B cell (primary cell): ENCODE measurements at regions not wholly inside any gene's neighbourhood (a gene's known extent, or its start where the extent isn't known, plus 50 kb on each side); places are given as distances from the start of the nearest gene placed in this dataset.

Experiments
- ATAC-seq: fragments of 200-7000 bp; cut with Tn5 transposase; one replicate; pipeline ENCODE4 v1.10.0; 2021; ENCODE audit warnings: low read depth, mild to moderate bottlenecking, moderate number of reproducible peaks, moderate library complexity
- CTCF ChIA-PET: fragments of 350-600 bp; sonication (Branson Sonifier 250); formaldehyde crosslinking; loops from one replicate; lab custom pipeline; 2021; ENCODE audit warnings: antibody characterized with exemption, inconsistent platforms; lab: Charles Lee
- POLR2A ChIA-PET: fragments of 350-600 bp; sonication (Branson Sonifier 250); formaldehyde crosslinking; loops from one replicate; lab custom pipeline; 2021; ENCODE audit warnings: antibody characterized with exemption; lab: Charles Lee
- DNase-seq: peaks from one replicate; pipeline ENCODE4 v3.0.0; 2013
- H2AFZ ChIP-seq: 2 replicates; pipeline ENCODE4 v1.6.1; 2012; ENCODE audit warnings: mild to moderate bottlenecking, low read depth, low read length; ENCODE audit not compliant: insufficient read depth, poor library complexity, severe bottlenecking
- H3K27ac ChIP-seq, 2 donors: 1 replicate in 1 of 2; 2 replicates in 1 of 2; pipeline ENCODE4 v1.5.1; 2012 to 2013; ENCODE audit warnings: low read length in 2 of 2, mild to moderate bottlenecking in 2 of 2, moderate library complexity in 1 of 2
- H3K27me3 ChIP-seq, 4 experiments: fragments of 200-600 bp in 1 of 4; sonication (generic) in 1 of 4; replicated peaks in 1 of 4; 1 replicate in 2 of 4; 2 replicates in 2 of 4; pipeline versions ENCODE4 v1.6.1 to v1.7.0; 2013 to 2016; ENCODE audit warnings: low read length in 3 of 4, mild to moderate bottlenecking in 2 of 4, mixed read lengths in 1 of 4, moderate library complexity in 1 of 4; ENCODE audit not compliant: insufficient read depth in 4 of 4, control insufficient read depth in 3 of 4; ENCODE audit errors: control extremely low read depth in 1 of 4
- H3K36me3 ChIP-seq, 2 experiments: replicated peaks in 1 of 2; 1 replicate in 1 of 2; 2 replicates in 1 of 2; pipeline versions ENCODE4 v1.6.1 to v1.7.1; 2013; ENCODE audit warnings: low read length in 1 of 2; ENCODE audit not compliant: insufficient read depth in 2 of 2, control insufficient read depth in 1 of 2; ENCODE audit errors: control extremely low read depth in 1 of 2, extremely low read depth in 1 of 2
- H3K4me1 ChIP-seq, 2 donors: fragments of 200-600 bp in 1 of 2; sonication (generic) in 1 of 2; 1 replicate in 1 of 2; 2 replicates in 1 of 2; pipeline versions ENCODE4 v1.5.1 to v1.6.1; 2013 to 2017; ENCODE audit warnings: low read length in 2 of 2; ENCODE audit not compliant: control insufficient read depth in 2 of 2, insufficient read depth in 2 of 2
- H3K4me2 ChIP-seq: replicated peaks from 2 replicates; pipeline ENCODE3; 2012; ENCODE audit warnings: mild to moderate bottlenecking, low read depth, low read length; ENCODE audit not compliant: poor library complexity, severe bottlenecking
- H3K4me3 ChIP-seq, 5 experiments: fragments of 200-600 bp in 1 of 5; sonication (generic) in 1 of 5; 1 replicate in 3 of 5; 2 replicates in 2 of 5; pipeline versions ENCODE4 v1.5.1 to v1.7.0; 2011 to 2016; ENCODE audit warnings: low read length in 4 of 5, mild to moderate bottlenecking in 4 of 5, low read depth in 2 of 5, control low read depth in 1 of 5, moderate library complexity in 1 of 5; ENCODE audit not compliant: insufficient read depth in 1 of 5; ENCODE audit errors: control extremely low read depth in 1 of 5, extremely low read depth in 1 of 5
- H3K79me2 ChIP-seq: fragments of 200-600 bp; sonication (generic); one replicate; pipeline ENCODE4 v1.6.0; 2016; ENCODE audit warnings: low read length; ENCODE audit not compliant: control insufficient read depth, insufficient read depth
- H3K9ac ChIP-seq: fragments of 200-600 bp; sonication (generic); 2 replicates; pipeline ENCODE4 v1.6.1; 2017; ENCODE audit warnings: mild to moderate bottlenecking, low read length, moderate library complexity
- H3K9me3 ChIP-seq, 3 donors: one replicate each; pipeline versions ENCODE4 v1.6.1 to v1.7.1; 2013; ENCODE audit warnings: low read length in 2 of 3; ENCODE audit not compliant: control insufficient read depth in 2 of 3, insufficient read depth in 1 of 3; ENCODE audit errors: control extremely low read depth in 1 of 3
- H4K20me1 ChIP-seq: 2 replicates; pipeline ENCODE4 v1.6.0; 2012; ENCODE audit warnings: mild to moderate bottlenecking, low read length; ENCODE audit not compliant: insufficient read depth, control insufficient read depth, poor library complexity, severe bottlenecking
- H3K27ac Mint-ChIP-seq: one replicate; pipeline ENCODE4 v1.8.0; 2021; ENCODE audit warnings: mixed read lengths
- H3K27me3 Mint-ChIP-seq: one replicate; pipeline ENCODE4 v1.8.0; 2021; ENCODE audit warnings: mixed read lengths
- H3K4me1 Mint-ChIP-seq: one replicate; pipeline ENCODE4 v1.8.0; 2021; ENCODE audit warnings: mixed read lengths
- H3K4me3 Mint-ChIP-seq: one replicate; pipeline ENCODE4 v1.8.0; 2021; ENCODE audit warnings: mixed read lengths
- H3K9me3 Mint-ChIP-seq: one replicate; pipeline ENCODE4 v1.8.0; 2022; ENCODE audit warnings: mixed read lengths; ENCODE audit not compliant: insufficient read depth
- CTCF ChIP-seq: fragments of 200-600 bp; IDR thresholded peaks from one replicate; pipeline ENCODE4 v1.8.0; 2022; ENCODE audit warnings: antibody characterized with exemption, mild to moderate bottlenecking
- EZH2 ChIP-seq: IDR thresholded peaks from 2 replicates; pipeline ENCODE4 v1.6.1; 2012; ENCODE audit warnings: borderline replicate concordance, low read depth, mild to moderate bottlenecking, moderate library complexity, low read length; ENCODE audit not compliant: insufficient read depth, poor library complexity, severe bottlenecking
- WGBS: methylation state at CpG from one replicate; pipeline ENCODE4 v1.1.5; 2013; ENCODE audit warnings: missing lambda C conversion rate; ENCODE audit not compliant: insufficient coverage; 5-methylcytosine and 5-hydroxymethylcytosine counted together
- intact Hi-C: fragments of 100-400 bp; cut with micrococcal nuclease; formaldehyde crosslinking; loops from one replicate; pipeline ENCODE4 v1.10.0; 2022

GRCh38 chr1:80498673-80499072 lies 1302.1 kb upstream of the ADGRL2 start:
- H3K36me3 ChIP-seq: no peaks in the 10 kb centered on the region

GRCh38 chr1:80495806-80496205 lies 1304.9 kb upstream of the ADGRL2 start:
- ChIA-PET POLR2A (no interaction called here), CTCF (no interaction called here)
- no peak overlapping the region for H3K27ac Mint-ChIP-seq
- no peak for TF ChIP-seq CTCF
- TF ChIP-seq EZH2: no peak
- Histone ChIP-seq H3K36me3 (no peaks in the 10 kb centered on the region), H3K27me3 (no peaks in the 10 kb centered on the region), H2AFZ (no peak overlapping the region), H4K20me1 (no peaks in the 10 kb centered on the region), H3K9ac (no peak overlapping the region), H3K4me1 (no peaks in the 10 kb centered on the region), H3K4me3 (no peak overlapping the region), H3K4me2 (no peak overlapping the region), H3K79me2 (no peaks in the 10 kb centered on the region), H3K9me3 (peaks cover 0 to 5% (median 1%) of the 10 kb centered on the region in 3 donors), H3K27ac (no peak overlapping the region)
- no peak overlapping the region for H3K4me3 Mint-ChIP-seq
- no peaks in the 10 kb centered on the region for H3K4me1 Mint-ChIP-seq
- no peaks in the 10 kb centered on the region for H3K9me3 Mint-ChIP-seq
- intact Hi-C loops: no loop called here
- WGBS: 93% methylated on average over 16 of the region's 16 CpGs
- ATAC-seq: no peak
- H3K27me3 Mint-ChIP-seq: no peaks in the 10 kb centered on the region
- DNase-seq: no peak

More at GRCh38 chr1:80498673-80499072, 1302.1 kb upstream of the ADGRL2 start:
- Histone ChIP-seq H3K27me3 (no peaks in the 10 kb centered on the region), H3K4me1 (no peaks in the 10 kb centered on the region), H2AFZ (no peak overlapping the region), H3K9ac (no peak overlapping the region), H4K20me1 (no peaks in the 10 kb centered on the region), H3K4me2 (no peak overlapping the region), H3K4me3 (no peak overlapping the region), H3K27ac (no peak overlapping the region), H3K9me3 (peaks cover 0 to 5% (median 1%) of the 10 kb centered on the region in 3 donors), H3K79me2 (no peaks in the 10 kb centered on the region)
- DNase-seq: no peak
- no peaks in the 10 kb centered on the region for H3K27me3 Mint-ChIP-seq
- no peak for TF ChIP-seq EZH2
- intact Hi-C loops: no loop called here
- no peaks in the 10 kb centered on the region for H3K9me3 Mint-ChIP-seq
- ATAC-seq: no peak
- no peak overlapping the region for H3K4me3 Mint-ChIP-seq
- H3K4me1 Mint-ChIP-seq: no peaks in the 10 kb centered on the region
- no peak overlapping the region for H3K27ac Mint-ChIP-seq
- CTCF ChIA-PET: no interaction called here
- POLR2A ChIA-PET: no interaction called here
